ENCODE measurements at regions not wholly inside any gene's neighbourhood (a gene's known extent, or its start where the extent isn't known, plus 50 kb on each side); places are given as distances from the start of the nearest gene placed in this dataset.
"Not testable (repeated sequence)": the region's sequence is repeated elsewhere in the genome, so short reads cannot be mapped to it uniquely, and the experiment has no call there.

DNA sequence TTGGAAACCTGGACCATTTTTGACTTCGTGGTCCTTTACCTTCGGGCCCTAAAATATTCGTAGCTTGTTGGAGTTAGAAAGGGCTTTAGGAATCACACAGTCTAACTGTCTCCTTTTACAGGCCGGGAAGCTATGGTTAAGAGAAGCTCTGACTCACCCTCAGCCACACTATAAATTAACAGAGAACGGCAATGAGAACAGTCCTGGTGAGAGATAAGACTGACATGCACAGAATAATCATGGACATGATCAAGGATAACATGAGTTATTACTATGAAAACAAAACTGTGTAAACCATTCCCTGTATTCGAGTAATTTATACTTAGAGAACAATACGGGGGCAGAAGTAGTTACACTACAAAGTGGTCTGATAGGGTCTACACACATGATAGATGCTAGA, 162.5 kb upstream of the MALRD1 start:
- no peaks in the 10 kb centered on the region for H3K36me3 ChIP-seq (replicated peaks in 1 of 2; ENCODE audit: control insufficient read depth in 2 of 2, insufficient read depth in 2 of 2, low read length in 2 of 2)
- H3K27ac ChIP-seq (replicated peaks; ENCODE audit: low read length), result no peak overlapping the region
- no peak overlapping the region for H3K9ac ChIP-seq (ENCODE audit: low read depth, low read length, poor library complexity)
- H2BK15ac ChIP-seq (ENCODE audit: low read length), result no peak overlapping the region
- H3K4ac ChIP-seq (ENCODE audit: low read length), result no peak overlapping the region
- no peak overlapping the region for H2AK5ac ChIP-seq (ENCODE audit: low read depth, low read length)
- no peak overlapping the region for H3K23ac ChIP-seq (ENCODE audit: low read depth, low read length, poor library complexity)
- no peak overlapping the region for H2BK12ac ChIP-seq (ENCODE audit: low read length)
- no peak for DNase-seq (ENCODE audit: low spot score)
- H4K8ac ChIP-seq (ENCODE audit: low read depth, low read length), result no peak overlapping the region
- no peak overlapping the region for H2BK5ac ChIP-seq (ENCODE audit: low read length)
- H2BK120ac ChIP-seq (ENCODE audit: low read depth, low read length), result no peak overlapping the region
- H3K14ac ChIP-seq (ENCODE audit: low read length), result no peak overlapping the region
- no peaks in the 10 kb centered on the region for H3K9me3 ChIP-seq (replicated peaks in 1 of 2; ENCODE audit: control insufficient read depth in 2 of 2, insufficient read depth in 1 of 2, low read depth in 1 of 2, low read length in 2 of 2)
- H3K4me3 ChIP-seq (ENCODE audit: low read length in 2 of 2), result no peak overlapping the region
- no peak overlapping the region for H4K91ac ChIP-seq (ENCODE audit: low read depth, low read length, poor library complexity)
- no CpG with 5 or more reads among the region's 7 CpGs for WGBS, 2 donors (ENCODE audit: extremely low coverage in 2 of 2, insufficient read length in 2 of 2, insufficient replicate concordance in 1 of 2)
- no peaks in the 10 kb centered on the region for H3K27me3 ChIP-seq (ENCODE audit: control insufficient read depth in 3 of 3, insufficient read depth in 3 of 3, low read depth in 1 of 3, low read length in 3 of 3)
- H3K18ac ChIP-seq (ENCODE audit: low read length), result no peak overlapping the region
- H2AFZ ChIP-seq (ENCODE audit: low read length), result no peak overlapping the region
- H3K4me1 ChIP-seq (ENCODE audit: control insufficient read depth in 2 of 2, insufficient read depth in 1 of 2, low read depth in 1 of 2, low read length in 2 of 2), result no peaks in the 10 kb centered on the region
- H3K79me1 ChIP-seq (ENCODE audit: low read depth, low read length), result no peaks in the 10 kb centered on the region
- H3K4me2 ChIP-seq (ENCODE audit: insufficient read depth, low read length, poor library complexity, severe bottlenecking), result no peak overlapping the region

DNA sequence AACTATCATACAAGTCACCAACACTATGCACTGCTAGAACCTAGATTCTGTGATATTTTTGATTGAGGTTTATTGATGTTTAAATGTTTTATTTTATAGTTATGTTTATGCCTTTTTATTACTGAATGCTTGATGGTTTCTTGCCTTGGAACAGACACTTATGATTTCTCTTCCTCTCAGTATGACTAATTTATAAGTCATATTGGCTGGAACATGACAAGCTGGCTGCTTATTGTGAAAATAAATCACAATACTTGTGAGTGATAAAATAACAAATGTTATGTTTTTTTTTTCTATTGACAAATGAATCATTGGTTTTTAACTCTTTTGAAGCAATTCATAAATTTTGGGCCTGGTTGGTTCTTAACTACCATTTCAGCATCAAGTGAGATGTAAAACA, 142.0 kb upstream of the MALRD1 start:
- no peak overlapping the region for H3K27ac ChIP-seq (replicated peaks; ENCODE audit: low read length)
- no peaks in the 10 kb centered on the region for H3K79me1 ChIP-seq (ENCODE audit: low read depth, low read length)
- H3K27me3 ChIP-seq (ENCODE audit: control insufficient read depth in 3 of 3, insufficient read depth in 3 of 3, low read depth in 1 of 3, low read length in 3 of 3), result no peaks in the 10 kb centered on the region
- no peak overlapping the region for H2AK5ac ChIP-seq (ENCODE audit: low read depth, low read length)
- no peak overlapping the region for H3K9ac ChIP-seq (ENCODE audit: low read depth, low read length, poor library complexity)
- H3K4me3 ChIP-seq (ENCODE audit: low read length in 2 of 2), result no peak overlapping the region
- H2BK12ac ChIP-seq (ENCODE audit: low read length), result no peak overlapping the region
- H2BK120ac ChIP-seq (ENCODE audit: low read depth, low read length), result no peak overlapping the region
- no peak overlapping the region for H3K18ac ChIP-seq (ENCODE audit: low read length)
- no peak overlapping the region for H3K14ac ChIP-seq (ENCODE audit: low read length)
- no peak overlapping the region for H3K23ac ChIP-seq (ENCODE audit: low read depth, low read length, poor library complexity)
- no peak overlapping the region for H2AFZ ChIP-seq (ENCODE audit: low read length)
- no peak overlapping the region for H4K91ac ChIP-seq (ENCODE audit: low read depth, low read length, poor library complexity)
- no peaks in the 10 kb centered on the region for H3K4me1 ChIP-seq (ENCODE audit: control insufficient read depth in 2 of 2, insufficient read depth in 1 of 2, low read depth in 1 of 2, low read length in 2 of 2)
- no peak for DNase-seq (ENCODE audit: low spot score)
- H3K4ac ChIP-seq (ENCODE audit: low read length), result no peak overlapping the region
- H3K9me3 ChIP-seq (replicated peaks in 1 of 2; ENCODE audit: control insufficient read depth in 2 of 2, insufficient read depth in 1 of 2, low read depth in 1 of 2, low read length in 2 of 2), result no peaks in the 10 kb centered on the region
- no peaks in the 10 kb centered on the region for H3K36me3 ChIP-seq (replicated peaks in 1 of 2; ENCODE audit: control insufficient read depth in 2 of 2, insufficient read depth in 2 of 2, low read length in 2 of 2)
- no peak overlapping the region for H2BK5ac ChIP-seq (ENCODE audit: low read length)
- H2BK15ac ChIP-seq (ENCODE audit: low read length), result no peak overlapping the region
- H4K8ac ChIP-seq (ENCODE audit: low read depth, low read length), result no peak overlapping the region
- no peak overlapping the region for H3K4me2 ChIP-seq (ENCODE audit: insufficient read depth, low read length, poor library complexity, severe bottlenecking)

DNA sequence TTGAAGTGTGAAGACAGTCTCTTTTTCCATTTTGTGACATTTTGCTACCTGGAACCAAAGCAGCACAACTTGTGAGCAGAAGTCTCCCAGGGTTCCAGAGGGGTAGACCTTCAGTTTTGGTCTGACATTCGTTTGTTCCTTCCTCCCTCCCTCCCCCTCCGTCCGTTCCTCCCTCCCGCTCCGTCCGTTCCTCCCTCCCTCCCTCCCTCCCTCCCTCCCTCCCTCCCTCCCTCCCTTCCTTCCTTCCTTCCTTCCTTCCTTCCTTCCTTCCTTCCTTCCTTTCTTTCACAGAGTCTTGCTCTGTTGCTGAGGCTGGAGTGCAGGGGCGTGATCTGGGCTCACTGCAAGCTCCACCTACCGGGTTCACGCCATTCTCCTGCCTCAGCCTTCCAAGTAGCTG, 131.2 kb upstream of the MALRD1 start:
- H3K36me3 ChIP-seq (replicated peaks in 1 of 2; ENCODE audit: control insufficient read depth in 2 of 2, insufficient read depth in 2 of 2, low read length in 2 of 2); H3K4me3 ChIP-seq (ENCODE audit: low read length in 2 of 2); H3K79me1 ChIP-seq (ENCODE audit: low read depth, low read length); H3K23ac ChIP-seq (ENCODE audit: low read depth, low read length, poor library complexity); H2AK5ac ChIP-seq (ENCODE audit: low read depth, low read length); H3K27me3 ChIP-seq (ENCODE audit: control insufficient read depth in 3 of 3, insufficient read depth in 3 of 3, low read depth in 1 of 3, low read length in 3 of 3); H3K9me3 ChIP-seq (replicated peaks in 1 of 2; ENCODE audit: control insufficient read depth in 2 of 2, insufficient read depth in 1 of 2, low read depth in 1 of 2, low read length in 2 of 2); H3K18ac ChIP-seq (ENCODE audit: low read length); H4K8ac ChIP-seq (ENCODE audit: low read depth, low read length); H3K9ac ChIP-seq (ENCODE audit: low read depth, low read length, poor library complexity); H2BK120ac ChIP-seq (ENCODE audit: low read depth, low read length); H3K14ac ChIP-seq (ENCODE audit: low read length); H2BK12ac ChIP-seq (ENCODE audit: low read length); H3K27ac ChIP-seq (replicated peaks; ENCODE audit: low read length); H3K4ac ChIP-seq (ENCODE audit: low read length); DNase-seq (ENCODE audit: low spot score); H2BK5ac ChIP-seq (ENCODE audit: low read length); H3K4me2 ChIP-seq (ENCODE audit: insufficient read depth, low read length, poor library complexity, severe bottlenecking); H4K91ac ChIP-seq (ENCODE audit: low read depth, low read length, poor library complexity); H2AFZ ChIP-seq (ENCODE audit: low read length); H2BK15ac ChIP-seq (ENCODE audit: low read length); H3K4me1 ChIP-seq (ENCODE audit: control insufficient read depth in 2 of 2, insufficient read depth in 1 of 2, low read depth in 1 of 2, low read length in 2 of 2): not testable (repeated sequence)
- WGBS, 2 donors (ENCODE audit: extremely low coverage in 2 of 2, insufficient read length in 2 of 2, insufficient replicate concordance in 1 of 2), result 100% methylated on average over 4 of the region's 9 CpGs; no CpG with 5 or more reads in 1 of the 2 donors

DNA sequence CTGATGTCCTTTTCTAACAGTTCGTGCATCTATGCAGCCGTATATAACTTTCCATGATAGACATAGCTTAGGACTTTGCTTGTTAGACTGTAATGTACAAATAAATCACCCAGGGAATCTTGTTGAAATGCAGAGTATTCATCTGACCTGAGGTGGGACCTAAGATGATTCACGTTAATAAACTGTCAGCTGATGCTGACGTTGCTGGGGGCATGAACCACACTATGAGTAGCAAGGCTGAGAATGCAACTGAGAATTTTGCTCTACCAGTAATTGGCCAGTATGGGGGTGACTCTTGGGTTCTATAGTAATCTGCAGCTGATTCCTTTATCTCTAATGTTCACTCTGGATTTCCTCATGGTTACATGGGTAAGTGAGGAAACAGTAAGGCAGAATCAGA, 130.1 kb upstream of the MALRD1 start:
- H3K14ac ChIP-seq (ENCODE audit: low read length), result no peak overlapping the region
- H3K27ac ChIP-seq (replicated peaks; ENCODE audit: low read length), result no peak overlapping the region
- no peak for DNase-seq (ENCODE audit: low spot score)
- no peak overlapping the region for H3K4ac ChIP-seq (ENCODE audit: low read length)
- no peak overlapping the region for H3K9ac ChIP-seq (ENCODE audit: low read depth, low read length, poor library complexity)
- no peak overlapping the region for H3K18ac ChIP-seq (ENCODE audit: low read length)
- no peak overlapping the region for H3K23ac ChIP-seq (ENCODE audit: low read depth, low read length, poor library complexity)
- no peak overlapping the region for H3K4me2 ChIP-seq (ENCODE audit: insufficient read depth, low read length, poor library complexity, severe bottlenecking)
- no peak overlapping the region for H2BK15ac ChIP-seq (ENCODE audit: low read length)
- H4K91ac ChIP-seq (ENCODE audit: low read depth, low read length, poor library complexity), result no peak overlapping the region
- H2AFZ ChIP-seq (ENCODE audit: low read length), result no peak overlapping the region
- H3K36me3 ChIP-seq (replicated peaks in 1 of 2; ENCODE audit: control insufficient read depth in 2 of 2, insufficient read depth in 2 of 2, low read length in 2 of 2), result no peaks in the 10 kb centered on the region
- H2BK120ac ChIP-seq (ENCODE audit: low read depth, low read length), result no peak overlapping the region
- no peak overlapping the region for H4K8ac ChIP-seq (ENCODE audit: low read depth, low read length)
- H3K4me3 ChIP-seq (ENCODE audit: low read length in 2 of 2), result no peak overlapping the region
- H2BK12ac ChIP-seq (ENCODE audit: low read length), result no peak overlapping the region
- no peaks in the 10 kb centered on the region for H3K27me3 ChIP-seq (ENCODE audit: control insufficient read depth in 3 of 3, insufficient read depth in 3 of 3, low read depth in 1 of 3, low read length in 3 of 3)
- H3K4me1 ChIP-seq (ENCODE audit: control insufficient read depth in 2 of 2, insufficient read depth in 1 of 2, low read depth in 1 of 2, low read length in 2 of 2), result no peaks in the 10 kb centered on the region
- no CpG with 5 or more reads among the region's 4 CpGs for WGBS, 2 donors (ENCODE audit: extremely low coverage in 2 of 2, insufficient read length in 2 of 2, insufficient replicate concordance in 1 of 2)
- no peaks in the 10 kb centered on the region for H3K9me3 ChIP-seq (replicated peaks in 1 of 2; ENCODE audit: control insufficient read depth in 2 of 2, insufficient read depth in 1 of 2, low read depth in 1 of 2, low read length in 2 of 2)
- no peak overlapping the region for H2AK5ac ChIP-seq (ENCODE audit: low read depth, low read length)
- no peak overlapping the region for H2BK5ac ChIP-seq (ENCODE audit: low read length)
- no peaks in the 10 kb centered on the region for H3K79me1 ChIP-seq (ENCODE audit: low read depth, low read length)

Data from neuronal stem cell (in vitro differentiated cells).